ENCODE measurements at regions not wholly inside any gene's neighbourhood (a gene's known extent, or its start where the extent isn't known, plus 50 kb on each side); places are given as distances from the start of the nearest gene placed in this dataset.

- TF ChIP-seq CTCF (IDR thresholded peaks at IDR 0.05 in 8 of 11, conservative IDR thresholded peaks at IDR 0.05 in 3 of 11), result no peak
- no peak for TF ChIP-seq POLR2A (IDR thresholded peaks at IDR 0.05)
- no peak for TF ChIP-seq POLR2AphosphoS5 (IDR thresholded peaks at IDR 0.05)
Observed at GRCh38 chr12:41907550-41907949, 237.1 kb downstream of the GXYLT1 start.
